Glomerular endothelial cell (primary cell): ENCODE measurements at regions not wholly inside any gene's neighbourhood (a gene's known extent, or its start where the extent isn't known, plus 50 kb on each side); places are given as distances from the start of the nearest gene placed in this dataset.

Experiments used
- DNase-seq: peaks from one replicate; pipeline ENCODE4 v3.0.0-alpha.2; 2011; ENCODE audit warnings: low read depth, low spot score; ENCODE audit errors: extremely low read depth

DNA sequence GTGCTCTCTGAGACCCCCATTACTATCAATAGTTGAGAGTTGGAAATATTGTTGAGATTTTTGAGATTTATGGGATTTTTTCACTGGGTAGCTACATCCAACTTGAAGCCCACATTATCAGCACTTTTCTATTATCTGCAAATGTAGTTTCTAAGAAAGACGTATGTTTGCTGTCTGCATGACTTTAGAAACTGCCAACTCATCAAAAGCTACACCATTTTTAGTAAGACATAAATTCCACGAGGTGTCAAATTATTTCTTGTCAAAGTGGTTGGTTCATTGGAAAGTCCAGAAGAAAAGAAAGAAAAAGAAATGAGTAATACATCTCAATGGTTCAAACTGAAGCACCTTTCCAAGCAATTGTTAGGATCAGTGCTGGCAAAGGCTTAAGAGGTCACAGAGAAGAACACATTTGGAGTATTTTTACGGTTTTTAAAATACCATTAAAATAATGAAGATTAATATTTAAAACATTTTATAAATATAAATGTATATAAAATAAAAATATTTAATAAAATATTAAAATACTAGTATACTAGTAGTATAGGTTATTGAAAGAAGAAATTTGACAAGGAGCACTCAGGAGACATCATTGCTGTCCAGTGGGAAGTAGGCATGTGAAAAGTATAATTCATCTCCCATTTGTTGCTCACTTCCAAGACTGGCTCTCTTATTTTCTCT, 463.5 kb downstream of the TAFA4 start:
- DNase-seq = no peak

DNA sequence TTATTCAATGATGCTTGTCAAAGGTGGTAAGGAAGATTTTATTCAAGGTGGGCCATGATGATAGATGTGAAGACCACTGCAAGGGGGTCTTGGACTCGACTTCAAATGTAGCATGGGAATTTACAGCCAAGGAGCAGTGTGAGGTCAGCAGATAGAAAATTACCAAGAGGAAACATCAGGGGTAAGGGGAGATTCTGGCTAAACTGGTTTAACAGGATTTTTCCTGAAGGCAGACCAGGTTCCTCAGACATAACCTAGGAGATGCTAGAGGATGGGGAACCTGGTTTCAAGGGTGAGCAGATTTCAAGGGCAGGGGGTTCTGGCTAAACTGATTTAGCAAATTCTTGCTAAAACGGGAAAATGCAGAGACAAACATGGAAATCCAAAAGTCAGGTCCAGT, 464.9 kb downstream of the TAFA4 start:
- DNase-seq = no peak

DNA sequence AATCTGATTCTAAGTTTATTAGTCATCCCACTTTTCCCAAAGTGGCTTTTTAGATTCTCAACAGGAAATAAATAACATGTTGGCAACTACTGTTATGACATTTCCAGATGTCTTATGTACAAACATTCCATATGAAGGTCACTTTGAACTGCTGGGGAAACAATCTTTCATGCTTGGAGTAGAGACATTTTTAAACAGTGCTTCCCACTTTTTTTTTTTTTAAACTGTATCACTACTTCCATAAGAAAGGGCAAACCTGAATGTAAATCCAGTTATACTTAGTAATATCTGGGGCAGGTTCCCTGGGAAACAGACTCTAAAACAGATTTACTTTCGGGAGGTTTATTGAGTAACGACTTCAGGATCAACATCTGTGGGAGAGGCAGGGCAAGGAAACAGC, 473.8 kb downstream of the TAFA4 start:
- DNase-seq = no peak

DNA sequence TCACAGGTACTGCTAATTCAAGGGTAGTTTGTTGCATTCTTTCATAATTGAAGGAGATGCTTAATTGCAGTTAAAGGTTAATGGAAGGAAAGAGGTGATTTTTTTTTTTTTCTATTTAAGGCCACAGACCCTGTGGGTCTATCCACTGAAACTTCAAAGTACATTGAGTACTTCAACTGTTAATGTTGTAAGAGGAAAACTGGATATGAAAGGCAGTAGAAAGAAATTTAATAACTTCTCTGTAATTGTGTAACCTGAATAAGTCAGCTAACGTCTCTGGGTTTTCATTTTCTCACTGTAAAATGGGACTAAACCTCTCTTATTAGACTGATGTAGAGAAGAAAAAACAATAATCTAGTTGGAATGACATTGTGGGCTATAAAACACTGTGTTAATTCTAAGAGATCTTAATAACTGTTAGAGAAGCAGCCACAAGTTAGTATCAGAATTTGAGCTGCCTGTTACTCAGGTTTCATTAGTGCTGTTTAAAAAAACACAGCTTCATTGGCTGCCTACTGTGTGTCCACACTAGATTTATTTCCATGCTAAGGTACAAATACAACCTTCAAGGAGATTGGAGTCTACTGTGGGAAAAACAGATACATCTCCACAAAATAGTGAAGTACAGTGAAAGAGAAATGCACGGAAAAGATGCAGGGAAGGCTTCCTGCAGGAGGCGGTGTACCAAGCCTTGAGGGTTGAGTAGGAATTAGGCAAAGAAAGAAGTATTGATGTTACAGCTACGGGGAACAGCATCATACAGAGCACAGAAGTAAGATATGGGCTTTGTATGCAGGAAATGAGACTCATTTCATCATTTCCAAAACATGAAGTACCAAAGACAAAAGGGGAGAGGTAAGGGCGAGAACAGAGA, 483.6 kb downstream of the TAFA4 start:
- DNase-seq = no peak

DNA sequence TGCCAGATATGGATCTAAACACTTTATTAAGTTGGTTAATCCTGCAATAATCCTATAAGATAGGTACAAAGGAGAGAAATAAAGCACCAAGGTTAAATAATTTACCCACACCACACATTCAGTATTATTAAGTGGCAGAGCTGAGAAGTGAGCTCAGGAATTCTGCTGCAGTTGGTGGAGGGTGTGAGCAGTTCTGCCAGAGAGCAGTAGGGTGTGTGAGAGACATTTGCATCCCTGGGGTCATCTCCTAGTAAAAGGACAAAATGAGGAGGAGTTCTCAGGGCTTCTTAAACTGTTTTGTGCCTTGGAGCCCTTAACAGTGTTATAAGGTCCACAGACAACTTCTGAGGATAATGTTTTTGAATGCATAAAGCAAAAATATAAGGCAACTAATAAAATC, 484.5 kb downstream of the TAFA4 start:
- DNase-seq = no peak

DNA sequence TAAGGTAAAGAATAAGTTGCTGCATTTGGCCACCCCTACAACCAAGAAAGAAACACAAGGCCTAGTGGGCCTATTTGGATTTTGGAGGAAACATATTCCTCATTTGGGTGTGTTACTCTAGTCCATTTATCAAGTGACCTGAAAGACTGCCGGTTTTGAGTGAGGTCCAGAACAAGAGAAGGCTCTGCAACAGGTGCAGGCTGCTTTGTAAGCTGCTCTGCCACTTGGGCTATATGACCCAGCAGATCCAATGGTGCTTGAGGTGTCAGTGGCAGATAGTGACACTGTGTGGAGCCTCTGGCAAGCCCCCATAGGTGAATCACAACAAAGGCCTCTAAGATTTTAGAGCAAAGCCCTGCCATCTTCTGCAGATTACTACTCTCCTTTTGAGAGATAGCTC, 491.3 kb downstream of the TAFA4 start:
- DNase-seq = no peak

DNA sequence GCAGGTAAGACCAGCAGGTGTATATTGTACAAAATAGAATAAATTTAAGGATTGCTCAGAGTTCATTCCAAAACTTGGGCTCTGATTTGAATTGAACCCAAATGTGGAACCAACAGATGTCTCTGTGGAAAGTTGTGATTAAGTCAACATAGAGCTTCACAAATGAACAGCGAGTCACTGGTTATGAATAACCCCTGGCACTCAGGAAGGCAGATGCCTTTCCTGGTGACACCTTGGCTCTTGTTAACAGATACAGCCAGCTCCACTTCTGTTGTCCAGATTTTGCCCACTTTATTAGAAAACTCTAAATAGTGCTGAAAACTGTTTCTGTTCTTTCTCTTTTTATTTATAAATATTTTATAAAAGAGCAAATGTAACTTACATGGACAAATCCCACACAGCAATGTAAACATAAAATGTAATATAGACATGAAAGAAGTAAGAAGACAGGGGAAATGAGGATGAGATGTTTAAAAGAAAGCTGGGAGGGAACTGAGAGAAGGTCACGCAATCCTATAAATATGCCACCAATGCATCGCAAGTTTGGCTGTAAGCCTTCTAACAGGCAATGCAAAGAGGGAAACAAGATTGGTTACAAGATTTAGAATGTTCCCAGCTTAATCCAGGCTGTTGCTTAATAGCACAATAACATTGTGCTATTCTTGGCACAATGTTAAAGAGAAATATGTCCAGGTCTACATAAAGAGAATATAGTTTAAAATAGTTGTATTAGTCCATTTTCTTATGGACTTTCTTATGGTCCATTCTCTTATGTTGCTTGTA, 495.5 kb downstream of the TAFA4 start:
- DNase-seq = no peak

DNA sequence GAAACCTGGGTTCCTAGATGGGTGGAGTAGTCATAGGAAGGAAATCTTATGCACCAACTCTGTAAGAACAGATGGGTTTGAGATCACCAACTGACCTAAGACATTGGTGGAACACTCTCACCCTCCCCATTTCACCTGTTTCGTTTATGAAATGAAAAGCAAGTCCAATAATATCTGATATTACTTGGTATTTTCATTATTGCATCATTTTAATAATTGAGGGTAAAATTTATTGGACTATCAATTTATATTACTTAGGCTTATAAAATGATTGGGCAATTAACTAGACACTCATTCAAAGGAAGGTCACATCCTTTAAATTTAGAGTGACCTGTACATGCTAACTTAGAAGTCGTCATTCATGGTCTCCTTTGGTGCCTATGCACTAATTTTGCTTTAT, 503.9 kb downstream of the TAFA4 start:
- DNase-seq = no peak

DNA sequence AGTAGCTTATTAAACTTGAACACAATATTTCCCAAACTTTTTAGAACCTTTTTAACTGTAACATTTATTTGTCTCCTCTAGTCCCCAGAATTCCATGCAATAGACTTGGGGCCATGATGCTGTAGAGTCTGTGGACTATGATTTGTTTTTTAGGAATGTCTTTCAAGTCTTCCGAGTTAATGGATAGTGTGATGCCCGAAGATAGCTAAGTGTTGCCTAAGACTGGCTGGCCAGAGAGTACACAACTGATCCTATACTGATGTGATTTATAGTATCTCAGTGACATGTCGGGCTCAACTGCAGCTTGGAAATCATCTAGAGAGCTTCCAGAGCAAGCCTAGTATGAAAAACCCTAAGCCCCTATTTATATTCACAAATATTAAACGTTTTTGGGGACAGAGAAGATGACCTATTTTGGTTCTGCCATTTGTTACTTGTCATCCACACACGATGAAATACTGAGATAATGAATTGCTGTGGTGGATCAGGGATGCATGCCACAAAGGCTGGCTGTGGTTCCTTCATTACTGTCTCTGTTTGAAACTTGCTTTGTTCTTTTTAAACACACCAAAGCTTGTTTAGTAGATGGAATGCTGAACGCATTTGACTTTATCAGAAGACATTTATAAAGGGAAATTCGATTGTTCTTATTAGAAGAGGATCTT, 507.4 kb downstream of the TAFA4 start:
- DNase-seq = no peak

DNA sequence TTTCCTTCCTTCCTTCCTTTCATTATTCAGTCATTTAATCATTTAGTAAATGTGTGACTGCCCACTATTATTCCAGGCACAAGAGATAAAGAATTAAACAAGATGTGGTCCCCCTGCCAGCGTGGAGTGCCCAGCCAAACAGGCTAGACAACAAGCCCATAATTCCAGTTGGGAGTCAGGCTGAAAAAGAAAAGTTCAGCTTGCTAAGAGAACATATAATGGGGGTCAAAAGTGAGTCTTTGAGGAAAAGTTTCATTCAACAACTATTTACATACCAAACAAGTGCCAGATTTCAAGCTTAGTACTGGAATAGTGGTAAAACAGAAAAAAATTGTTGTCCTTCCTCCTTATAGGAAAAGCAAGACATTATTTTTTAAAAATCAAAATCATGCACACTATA, 523.7 kb downstream of the TAFA4 start:
- no peak for DNase-seq

DNA sequence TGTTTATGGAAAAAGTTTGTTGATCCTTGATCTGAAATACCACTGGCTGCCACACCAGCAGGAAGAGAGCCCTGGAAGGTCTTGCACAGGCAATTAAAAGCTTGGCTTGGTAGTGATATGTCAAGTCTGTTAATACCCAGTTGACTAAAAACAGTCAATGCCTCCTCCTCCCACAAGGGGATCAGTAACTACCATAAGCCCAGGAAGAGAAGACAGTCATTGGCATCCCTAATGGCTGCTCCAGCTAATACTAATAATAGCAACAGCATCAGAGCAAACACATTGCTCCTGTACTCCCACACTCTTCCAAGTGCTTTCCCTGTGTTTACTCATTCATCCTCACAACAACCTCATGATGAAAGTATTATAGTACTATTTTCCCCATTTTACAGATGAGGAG, 528.6 kb downstream of the TAFA4 start:
- no peak for DNase-seq

DNA sequence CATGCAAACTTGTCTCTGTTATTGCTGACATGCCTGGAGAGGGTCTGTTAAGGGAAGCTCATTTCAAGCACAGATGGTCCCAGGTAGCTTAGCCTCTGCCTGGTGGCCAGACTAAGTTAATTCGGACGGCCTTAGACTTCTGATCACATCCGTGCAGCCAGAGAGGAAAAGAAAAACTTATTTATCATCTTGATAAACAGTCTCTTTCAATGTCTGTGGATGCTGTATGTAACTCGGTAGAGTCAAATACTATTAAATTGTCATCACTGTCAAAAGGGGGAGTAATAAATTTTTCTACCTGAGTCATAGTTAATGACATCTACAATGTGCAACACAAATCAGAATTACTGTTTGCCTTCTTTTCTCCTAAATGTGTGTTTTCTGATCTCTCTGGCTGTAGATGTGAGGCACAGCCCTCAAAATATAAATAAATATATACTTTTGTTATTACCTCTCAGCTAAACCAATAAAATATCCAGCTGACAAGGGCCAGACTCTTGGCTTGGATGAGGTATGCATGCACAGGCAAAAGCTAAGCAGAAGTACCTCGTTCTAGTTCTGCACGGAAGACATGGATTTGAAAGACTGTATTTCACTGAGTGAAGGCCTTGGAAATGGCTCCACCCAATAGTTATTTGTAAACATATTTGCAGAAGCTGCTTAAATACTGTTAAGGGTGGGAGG, 530.0 kb downstream of the TAFA4 start:
- no peak for DNase-seq

DNA sequence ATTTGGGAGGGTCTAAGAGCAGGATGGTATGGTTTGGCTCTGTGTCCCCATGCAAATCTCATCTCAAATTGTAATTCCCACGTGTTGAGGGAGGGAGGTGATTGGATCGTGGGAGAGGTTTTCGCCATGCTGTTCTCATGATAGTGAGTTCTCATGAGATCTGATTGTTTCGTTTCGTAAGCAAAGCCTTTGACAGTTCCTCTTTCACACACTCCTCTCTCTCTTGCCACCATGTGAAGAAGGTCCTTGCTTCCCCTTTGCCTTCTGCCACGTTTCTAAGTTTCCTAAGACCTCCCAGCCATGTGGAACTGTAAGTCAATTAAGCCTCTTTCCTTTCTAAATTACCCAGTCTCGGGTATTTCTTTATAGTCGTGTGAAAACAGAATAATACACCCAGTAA, 553.7 kb downstream of the TAFA4 start:
- DNase-seq = no peak

DNA sequence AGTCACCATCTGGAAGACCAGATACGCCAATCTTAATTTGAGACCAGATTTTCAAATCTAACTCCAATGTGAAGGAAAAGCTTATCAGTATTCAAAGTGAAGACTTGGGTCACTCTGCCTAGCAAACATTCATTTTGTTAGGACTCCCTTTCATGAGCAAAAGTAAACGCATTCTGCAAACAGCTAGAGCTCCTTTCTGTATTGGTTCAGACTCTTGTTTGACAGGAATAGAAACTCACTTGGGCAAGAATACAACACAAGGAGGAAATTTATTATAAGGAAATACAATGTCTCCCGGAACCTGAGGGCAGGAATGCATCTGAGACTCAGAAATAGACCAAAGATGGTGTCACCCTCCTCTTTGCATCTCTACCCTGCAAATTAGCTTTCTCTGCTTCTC, 558.6 kb downstream of the TAFA4 start:
- DNase-seq = no peak

DNA sequence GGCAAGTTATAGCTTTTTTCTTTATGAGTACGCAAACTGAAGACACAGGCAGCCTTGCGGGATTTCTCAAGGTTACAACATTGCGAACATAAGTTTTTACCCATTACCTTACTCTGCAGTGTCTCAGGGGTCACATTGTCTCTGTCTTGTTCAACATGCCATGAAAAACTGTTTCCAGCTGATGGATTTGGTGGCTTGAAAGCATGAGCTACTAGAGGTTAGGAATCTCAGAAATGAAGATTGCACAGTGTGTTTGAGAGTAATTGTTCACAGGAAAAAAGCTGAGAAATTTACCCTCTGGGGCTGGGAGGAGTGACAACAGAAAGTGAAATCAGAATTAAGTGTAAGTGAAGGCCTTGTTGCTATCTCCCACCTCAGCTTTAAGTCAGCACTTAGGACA, 568.6 kb downstream of the TAFA4 start:
- DNase-seq = no peak

DNA sequence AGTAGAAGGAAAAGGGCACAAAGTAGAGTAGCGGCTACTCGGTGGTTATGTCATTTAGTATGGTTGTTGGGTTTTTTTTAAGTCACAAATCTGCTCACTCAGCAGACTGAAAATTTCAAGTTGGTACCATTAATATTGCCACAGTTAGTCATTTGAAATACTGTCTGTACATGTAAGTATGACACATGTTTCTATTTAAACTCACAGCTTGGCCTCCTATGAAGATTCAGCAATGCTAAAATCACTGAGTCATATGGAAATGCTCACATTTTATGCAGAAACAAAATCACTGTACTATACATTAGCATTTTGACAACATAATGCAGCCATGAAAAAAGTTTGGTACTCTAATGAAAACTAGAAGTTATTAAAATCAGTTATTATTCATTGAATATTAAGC, 571.9 kb downstream of the TAFA4 start:
- no peak for DNase-seq

DNA sequence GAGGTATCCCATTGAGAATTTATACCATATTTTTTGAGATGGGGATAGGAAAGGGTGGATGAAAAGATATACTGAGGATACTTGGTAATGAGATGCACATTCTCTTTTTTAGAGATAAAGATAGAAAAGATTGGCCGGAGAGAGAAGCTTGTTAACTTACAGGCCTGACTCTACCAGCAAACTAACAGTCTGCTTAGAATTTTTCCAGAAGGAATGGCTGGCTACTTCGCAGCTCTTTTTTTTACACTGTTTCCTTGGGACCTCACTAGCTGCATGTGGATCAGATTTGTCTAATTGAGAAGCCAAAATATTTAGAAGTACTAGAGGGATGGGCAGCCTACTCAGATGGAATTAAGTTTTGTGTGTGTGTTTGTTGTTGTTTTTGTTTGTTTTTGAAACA, 586.6 kb downstream of the TAFA4 start:
- no peak for DNase-seq

DNA sequence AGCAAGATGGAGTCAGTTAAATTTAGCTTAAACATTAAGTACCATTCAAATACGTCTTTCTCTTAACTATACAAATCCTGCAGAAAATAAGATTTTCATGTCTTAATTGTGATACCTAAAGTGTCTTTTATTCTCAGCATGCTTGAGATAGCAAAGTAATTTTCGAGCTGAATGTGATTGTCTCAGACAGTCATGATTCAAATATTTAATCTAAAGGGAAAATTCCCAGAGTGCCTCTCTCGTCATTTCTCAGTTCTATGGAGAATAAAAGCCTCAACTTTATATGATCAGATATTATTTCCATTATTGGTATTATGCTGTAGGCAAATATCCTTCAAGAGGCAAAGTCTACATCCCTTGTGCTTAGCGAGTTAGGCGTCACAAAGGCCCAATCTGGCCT, 589.9 kb downstream of the TAFA4 start:
- no peak for DNase-seq

DNA sequence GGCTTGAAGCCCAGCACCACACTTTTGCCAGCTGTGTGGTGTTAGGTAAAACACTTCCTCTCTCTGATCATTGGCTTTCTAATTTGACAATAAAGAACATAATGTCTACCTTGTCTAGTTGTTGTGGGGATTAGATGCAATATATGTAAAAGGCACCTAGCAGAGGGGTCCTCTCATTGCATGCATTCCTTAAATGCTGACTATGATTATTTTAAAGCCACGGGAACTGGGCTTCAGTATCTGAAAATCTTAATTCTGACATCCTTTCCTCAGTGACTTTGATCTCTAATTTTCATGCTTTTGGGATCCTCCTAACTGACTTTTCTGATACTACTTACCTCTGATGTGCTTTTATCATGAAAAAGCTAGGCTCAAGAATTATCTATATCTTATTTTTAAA, 596.3 kb downstream of the TAFA4 start:
- DNase-seq = no peak

DNA sequence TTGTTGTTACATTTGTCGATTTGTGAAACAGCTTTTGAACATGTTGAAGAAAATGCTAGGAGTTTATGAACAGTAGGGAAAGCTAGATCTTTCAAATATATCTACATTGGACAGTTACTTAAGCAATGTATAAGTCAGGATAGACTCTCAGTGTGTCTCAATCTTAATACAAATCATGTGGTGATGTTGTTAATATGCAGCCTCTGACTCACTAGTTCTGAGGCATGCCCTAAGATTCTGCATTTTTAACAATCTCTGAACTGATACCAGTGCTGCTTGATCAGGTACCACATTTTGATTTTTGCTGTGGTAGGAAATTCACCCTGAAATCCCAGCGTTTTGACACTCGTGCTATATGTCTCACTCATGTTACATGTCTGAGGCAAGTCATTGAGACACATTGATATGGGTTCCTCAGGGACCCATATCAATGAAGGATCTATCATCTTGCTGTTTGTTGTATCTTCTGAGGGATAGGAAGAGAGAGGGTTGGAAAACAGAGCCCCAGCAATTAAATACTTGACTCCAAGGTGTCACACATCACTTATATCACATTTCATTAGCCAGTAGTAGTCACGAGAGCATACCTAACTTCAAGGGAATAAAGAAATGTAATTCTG, 597.9 kb downstream of the TAFA4 start:
- DNase-seq = no peak
